HG02885 (cell line): ENCODE measurements at regions not wholly inside any gene's neighbourhood (a gene's known extent, or its start where the extent isn't known, plus 50 kb on each side); places are given as distances from the start of the nearest gene placed in this dataset.
A peak's percentile ranks its signal among the peaks of the same experiment; 100 is the strongest.
"Not testable (repeated sequence)": the region's sequence is repeated elsewhere in the genome, so short reads cannot be mapped to it uniquely, and the experiment has no call there.

Experiments
- ATAC-seq: cut with Tn5 transposase; IDR thresholded peaks from one replicate; pipeline ENCODE4 v1.9.1; 2021; ENCODE audit warnings: mild to moderate bottlenecking; ENCODE audit not compliant: unreplicated experiment, poor library complexity

DNA sequence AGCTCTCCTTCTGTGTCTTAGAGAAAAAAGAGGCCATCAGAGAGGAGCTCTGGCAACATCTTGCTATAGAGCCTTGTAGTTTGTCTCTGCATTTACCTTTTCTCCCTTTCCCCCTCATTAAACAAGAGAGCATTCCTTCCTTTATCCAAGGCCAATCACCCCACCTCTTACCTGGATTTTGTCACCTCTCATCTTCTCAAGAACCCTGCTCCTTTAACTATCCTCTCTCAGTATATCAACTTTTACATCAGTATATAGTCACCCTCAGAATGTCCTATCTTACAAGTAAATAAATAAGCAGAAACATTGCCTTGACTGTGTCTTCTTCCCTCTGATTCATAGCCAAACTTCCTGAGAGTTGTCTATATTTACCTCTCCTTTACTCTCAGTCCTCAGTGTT is 105.0 kb upstream of the SLC38A2 start:
- ATAC-seq = no peak

DNA sequence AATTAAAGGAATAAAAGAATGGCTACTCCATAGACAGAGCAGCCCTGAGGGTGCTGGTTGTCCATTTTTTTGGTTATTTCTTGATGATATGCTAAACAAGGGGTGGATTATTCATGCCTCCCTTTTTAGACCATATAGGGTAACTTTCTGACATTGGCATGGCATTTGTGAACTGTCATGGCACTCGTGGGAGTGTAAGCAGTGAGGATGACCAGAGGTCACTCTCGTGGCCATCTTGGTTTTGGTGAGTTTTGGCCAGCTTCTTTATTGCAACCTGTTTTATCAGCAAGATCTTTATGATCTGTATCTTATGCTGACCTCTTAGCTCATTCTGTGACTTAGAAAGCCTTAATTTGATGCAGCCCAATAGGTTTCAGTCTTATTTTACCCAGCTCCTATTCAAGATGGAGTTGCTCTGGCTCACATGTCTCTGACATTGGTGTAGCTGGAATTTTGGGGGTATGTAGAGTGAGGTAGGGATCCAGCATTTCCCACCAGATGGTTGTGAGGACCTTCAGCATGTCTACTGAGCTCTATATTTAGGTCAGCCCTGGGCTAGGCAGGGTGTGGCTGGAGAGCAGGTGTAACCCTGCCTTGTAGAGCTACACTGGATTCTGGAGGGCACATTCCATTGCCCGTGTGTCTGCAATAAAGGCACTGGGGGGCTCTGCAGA is 103.5 kb upstream of the SLC38A2 start:
- ATAC-seq = no peak

DNA sequence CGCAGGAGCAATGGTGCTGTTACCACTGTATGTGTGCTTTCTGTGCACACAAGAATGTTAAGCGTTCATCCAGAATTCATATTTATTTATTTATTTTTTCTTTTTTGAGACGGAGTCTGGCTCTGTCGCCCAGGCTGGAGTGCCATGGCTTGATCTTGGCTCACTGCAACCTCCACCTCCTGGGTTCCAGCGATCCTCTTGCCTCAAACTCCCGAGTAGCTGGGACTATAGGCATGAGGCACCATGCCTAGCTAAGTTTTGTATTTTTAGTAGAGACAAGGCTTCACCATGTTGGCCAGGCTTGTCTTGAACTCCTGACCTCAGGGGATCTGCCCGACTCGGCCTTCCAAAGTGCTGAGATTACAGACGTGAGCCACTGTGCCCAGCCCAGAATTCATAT is 101.8 kb upstream of the SLC38A2 start:
- ATAC-seq = not testable (repeated sequence)

DNA sequence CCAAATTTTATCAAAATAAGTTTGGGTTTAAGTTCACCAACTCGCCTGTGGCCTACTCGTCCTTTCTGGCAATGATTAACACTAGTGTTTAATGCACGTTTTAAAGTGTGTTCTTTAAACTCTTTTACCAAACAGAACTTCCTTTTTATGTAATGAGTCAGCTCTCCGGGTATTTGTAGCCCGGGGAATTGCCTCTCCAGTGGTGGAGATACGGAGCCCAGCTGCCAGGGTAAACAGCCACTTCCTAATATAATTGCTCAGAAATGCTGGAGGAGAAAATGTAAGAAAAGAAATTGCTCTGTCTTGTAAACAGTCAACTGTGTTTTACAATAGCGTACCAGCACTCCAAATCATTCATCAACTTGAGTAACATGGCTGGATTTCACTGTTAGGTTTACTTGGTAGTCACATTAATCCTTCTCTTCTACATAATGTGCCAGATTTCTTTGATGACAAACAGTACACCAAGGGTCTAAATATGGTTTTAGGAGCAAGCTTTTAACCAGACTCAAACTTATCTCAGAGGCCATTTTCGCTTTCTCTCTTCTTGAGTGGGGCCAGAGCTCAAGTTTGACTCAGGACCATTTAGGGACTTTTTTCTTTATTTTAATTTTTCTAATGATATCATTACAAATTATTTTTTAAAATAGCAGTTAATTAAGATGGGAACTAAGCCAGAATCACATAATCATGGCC is 101.2 kb upstream of the SLC38A2 start:
- ATAC-seq = peak; percentile 84

DNA sequence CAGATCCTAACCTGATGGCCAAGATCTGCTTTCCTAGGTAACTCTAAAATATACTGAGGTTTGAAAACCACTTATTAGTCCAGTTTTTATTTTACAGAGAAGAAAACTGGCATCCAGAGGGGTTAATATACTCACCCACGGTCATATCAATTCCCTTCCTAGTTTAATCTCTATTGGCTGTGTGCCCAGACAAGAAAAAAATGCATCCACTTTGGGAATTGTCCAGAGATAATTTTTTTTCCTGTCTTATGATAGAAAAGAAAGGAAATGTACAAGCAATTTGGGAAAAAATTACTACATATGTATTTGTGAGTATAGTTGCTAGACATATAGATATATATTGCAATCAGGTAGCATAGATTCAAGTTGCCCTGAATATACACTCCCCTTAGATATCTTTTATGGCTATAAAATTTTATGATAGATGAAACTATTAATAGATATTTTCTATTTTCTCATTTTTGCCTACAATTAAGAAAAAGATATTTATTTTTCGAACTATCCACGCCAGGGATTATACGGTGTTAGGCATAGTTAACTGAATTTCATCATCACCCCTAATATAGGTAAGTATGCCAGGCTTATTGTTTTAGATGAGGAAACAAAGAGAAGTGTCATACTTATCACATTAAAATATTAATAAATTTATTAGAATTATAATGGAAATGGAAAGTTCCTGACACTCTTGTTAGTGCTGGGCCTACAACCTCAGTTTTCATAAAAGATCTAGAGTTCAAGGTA is 100.5 kb upstream of the SLC38A2 start:
- peak; percentile 10 for ATAC-seq

DNA sequence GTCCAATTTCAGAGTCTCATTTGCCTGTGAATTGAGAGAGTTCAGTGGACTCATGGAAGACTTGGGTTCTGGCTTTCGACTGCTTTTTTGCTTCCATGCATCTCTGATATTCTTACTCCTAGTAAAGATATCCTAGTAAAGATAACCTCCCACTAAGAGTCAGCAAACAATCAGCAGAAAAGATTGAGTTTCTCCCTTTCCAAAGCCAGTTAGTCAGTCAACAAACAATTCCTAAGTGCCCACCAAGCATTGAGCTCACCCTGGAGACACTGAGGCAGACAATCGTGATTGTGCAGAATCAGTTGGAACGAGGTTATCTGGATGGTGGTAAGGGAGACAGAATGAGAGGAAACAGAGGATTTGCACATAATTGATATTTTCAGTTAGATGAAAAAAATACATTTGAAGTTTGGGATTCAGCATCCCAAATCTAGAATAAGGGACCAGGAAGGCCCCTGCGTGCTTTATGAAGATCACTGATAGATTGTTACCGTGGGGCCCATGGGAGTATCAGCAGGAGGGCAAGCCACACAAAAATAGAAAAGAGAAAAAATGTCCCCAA is 99.7 kb upstream of the SLC38A2 start:
- no peak for ATAC-seq

DNA sequence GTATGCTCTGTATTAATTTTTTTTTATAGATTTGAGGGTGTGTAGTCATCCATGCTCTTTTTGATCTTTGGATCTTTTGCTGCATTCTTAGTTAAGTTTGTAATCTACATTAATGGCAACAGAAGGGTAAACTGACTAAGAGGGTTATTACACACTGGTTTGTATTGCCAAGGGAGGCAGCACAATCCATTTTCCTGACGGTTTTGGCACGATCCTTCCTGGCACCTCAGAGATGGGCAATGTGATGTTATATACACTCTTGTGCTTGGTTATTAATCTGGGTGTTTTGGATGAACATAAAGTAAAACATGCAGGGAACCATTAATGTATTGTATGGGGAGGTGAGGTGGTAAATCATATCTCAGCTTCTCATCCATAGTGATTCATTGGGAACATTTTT is 98.8 kb upstream of the SLC38A2 start:
- no peak for ATAC-seq

DNA sequence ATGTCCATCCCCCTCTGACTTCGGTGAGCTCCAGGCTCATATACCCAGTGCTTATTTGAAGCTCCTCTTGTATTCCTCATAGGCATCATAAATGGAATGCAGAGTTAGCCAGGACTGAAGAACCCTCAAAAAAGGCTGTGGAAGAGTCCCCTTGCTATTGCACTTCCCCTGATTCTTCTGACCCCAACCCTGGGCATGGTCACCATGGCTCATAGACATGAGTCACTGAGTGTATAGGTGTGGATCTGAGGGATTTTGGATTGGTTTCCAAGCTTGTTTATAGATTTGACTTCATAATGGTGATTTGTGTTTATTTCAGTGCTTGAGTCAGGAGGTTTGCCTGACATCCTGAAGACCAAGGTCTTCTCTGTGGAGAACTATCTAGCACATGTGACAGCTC is 98.4 kb upstream of the SLC38A2 start:
- no peak for ATAC-seq

DNA sequence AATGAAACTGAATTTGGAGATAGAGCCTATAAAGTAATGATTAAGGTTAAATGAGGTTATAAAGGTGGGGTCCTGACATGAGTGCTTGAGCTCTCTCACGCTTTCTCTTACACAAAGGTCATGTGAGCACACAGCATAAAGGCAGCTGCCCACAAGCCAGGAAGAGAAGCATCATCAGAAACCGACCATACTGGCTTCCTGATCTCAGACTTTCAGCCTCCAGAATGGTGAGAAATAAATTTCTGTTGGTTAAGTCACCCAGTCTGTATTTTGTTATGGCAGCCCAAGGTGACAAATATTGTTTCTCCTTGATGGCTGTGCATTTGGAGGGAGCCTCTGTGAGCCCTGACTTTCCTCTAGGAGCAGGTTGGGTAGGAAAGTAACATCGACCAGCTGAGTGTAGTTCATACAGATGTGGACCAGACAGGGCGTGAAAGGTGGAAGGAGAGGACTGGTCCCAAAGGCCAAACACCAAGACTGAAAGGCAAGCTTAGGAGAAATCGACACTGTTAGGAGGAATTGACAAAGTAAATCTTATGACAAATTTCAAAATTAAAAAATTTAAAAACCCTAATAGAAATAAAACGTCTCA is 97.6 kb upstream of the SLC38A2 start:
- ATAC-seq = no peak

DNA sequence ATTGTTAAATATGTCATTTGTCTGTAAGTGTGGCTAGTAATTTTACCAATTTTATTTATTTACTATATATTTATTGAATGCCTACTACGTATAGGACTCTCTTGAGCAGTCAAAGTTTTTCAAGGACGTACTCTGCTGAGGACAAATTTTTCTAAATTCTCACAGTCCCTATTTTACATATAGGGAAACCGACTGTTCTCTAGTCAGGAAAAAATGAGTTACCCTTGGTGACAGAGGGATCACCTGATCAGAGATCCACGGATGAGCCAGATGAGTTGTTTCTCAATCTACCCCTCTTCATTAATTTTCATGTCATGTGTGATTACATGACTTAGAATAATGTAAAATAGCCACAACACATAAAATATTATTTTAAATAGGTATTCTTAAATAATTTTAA is 96.2 kb upstream of the SLC38A2 start:
- no peak for ATAC-seq

DNA sequence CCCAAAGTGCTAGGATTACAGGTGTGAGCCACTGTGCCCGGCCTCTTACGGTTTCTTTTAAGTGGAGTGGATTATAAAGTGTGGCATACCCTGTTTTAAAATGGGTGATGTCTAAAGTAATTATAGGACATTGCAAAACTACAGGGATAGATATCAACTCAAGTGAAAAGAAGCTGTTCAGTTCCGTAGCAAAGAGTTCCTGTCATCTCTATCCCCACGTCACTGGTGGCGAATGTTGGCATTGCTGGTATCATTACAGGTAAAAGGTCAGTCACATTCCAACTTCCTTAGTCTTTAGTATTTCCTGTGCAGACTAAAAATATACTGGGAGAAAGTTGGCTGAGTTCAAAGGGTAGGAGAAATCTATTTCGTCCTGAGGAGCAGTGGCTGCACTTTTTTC is 95.6 kb upstream of the SLC38A2 start:
- no peak for ATAC-seq

DNA sequence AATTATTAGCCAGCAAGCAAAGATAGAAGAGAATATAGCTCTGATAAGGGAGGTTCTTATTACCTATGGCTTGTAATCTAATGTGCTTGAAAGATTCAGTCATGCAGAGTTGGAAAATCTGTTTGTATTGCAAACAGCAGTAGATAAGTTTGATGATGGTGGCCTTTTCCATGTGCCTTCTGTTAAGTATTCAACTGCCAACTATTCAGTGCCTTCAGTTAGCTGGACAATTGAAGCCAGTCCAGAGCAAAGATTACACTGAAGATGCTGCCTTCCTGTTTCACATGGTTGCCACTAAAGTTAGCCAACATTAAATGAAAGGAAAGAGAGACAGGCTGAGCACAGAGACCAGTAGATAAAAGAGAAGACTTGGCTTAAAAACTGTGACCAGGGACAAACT is 92.7 kb upstream of the SLC38A2 start:
- ATAC-seq = no peak

DNA sequence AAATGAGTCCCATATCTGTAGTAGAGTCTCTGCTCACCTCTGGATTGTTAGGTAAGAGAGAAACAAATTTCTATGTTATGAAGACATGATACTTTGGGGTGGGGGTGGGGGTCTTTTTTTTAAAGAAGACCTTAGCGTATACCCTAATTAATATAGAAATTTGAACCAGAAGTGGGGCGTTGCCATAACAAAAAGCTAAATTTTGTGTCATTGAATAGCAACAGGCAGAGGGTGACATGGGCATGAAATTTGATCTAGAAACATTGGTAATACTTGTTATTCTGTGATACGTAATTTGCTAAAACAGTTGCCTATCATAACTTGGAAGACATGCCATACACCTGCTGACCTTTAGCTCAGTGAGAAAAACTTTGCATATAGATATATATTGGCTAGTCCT is 92.3 kb upstream of the SLC38A2 start:
- no peak for ATAC-seq

DNA sequence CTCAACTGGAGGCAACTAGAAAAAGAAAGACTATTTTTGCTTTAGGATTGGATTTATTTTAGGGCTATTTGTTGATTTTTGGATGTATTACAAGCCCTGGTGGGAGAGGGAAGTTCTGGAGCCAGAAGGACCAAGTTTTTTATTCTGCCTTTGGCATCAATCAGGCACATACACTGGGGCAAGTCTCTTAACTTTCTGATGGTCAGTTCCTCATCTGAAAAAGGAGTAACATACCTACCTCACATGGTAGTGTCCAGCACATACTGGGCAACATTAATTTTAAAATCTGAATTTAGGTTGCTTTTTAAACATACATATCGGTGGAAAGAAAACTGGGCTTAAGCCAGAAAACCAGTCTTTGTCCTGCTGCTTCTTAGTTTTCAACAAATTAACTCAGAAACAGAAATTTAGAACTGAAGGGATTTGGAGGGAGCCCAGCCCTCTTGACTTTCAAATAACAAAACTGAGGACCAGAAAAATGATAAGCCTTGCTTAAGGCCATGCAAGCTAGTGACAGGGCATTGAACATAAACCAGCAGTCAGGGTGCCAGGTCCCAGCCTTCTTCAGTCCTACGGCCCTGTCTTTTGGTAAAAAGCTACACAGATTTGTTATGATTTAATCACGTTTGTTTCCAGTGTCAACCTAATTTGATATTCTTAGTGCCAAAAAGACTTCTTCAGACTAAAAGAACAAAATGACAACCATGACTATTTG is 90.2 kb upstream of the SLC38A2 start:
- ATAC-seq = no peak

DNA sequence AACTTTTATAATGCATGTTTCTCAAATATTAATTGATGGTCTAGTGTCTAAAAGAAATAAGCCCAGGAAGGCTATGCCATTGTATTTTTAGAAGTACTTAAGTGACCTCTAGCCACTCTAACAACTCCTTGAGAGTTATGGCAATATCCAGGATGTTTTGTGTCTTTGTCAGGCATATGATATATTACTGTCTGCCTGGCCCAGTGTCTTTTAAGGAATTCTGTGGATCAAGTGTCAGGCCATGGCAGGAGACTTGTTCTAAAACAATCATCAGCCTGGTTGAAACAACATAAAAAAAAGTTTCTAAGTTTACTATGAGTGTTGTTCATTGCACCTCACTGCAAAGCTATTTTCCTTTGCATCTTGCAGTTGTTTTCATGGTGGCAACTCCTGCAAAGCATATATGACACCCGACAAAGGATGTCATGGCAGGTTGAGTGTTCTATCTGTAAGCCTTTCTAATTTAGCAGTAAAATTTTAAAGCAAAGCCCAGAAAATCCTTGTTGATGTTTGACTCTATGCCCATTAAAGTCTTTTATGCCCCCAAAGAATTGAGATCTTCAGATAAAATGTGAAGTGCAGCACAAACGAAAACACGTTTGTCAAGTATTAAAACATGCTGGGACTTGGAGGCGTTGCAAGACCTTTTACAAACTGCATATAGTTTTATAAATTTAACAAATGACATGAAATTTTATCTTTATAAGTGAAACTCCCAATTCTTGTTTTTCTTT is 89.5 kb upstream of the SLC38A2 start:
- no peak for ATAC-seq

DNA sequence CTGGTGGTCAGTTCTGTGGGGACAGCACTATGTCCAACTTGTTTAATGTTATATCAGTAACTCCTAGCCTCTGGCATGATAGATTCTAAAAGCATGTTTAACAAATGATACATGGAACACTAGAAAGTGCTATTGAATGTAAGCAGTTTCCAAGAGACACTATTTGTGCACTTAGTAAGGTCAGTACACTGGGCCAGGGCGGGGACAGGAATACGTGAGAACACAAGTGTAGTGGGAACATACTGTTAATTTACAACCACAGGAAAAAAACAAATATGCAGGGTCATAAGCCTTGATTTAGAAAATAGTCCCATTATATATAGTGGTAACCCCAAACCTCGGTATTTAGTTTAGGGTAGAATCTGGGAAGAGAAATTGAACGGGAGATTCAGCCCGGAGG is 88.9 kb upstream of the SLC38A2 start:
- no peak for ATAC-seq

DNA sequence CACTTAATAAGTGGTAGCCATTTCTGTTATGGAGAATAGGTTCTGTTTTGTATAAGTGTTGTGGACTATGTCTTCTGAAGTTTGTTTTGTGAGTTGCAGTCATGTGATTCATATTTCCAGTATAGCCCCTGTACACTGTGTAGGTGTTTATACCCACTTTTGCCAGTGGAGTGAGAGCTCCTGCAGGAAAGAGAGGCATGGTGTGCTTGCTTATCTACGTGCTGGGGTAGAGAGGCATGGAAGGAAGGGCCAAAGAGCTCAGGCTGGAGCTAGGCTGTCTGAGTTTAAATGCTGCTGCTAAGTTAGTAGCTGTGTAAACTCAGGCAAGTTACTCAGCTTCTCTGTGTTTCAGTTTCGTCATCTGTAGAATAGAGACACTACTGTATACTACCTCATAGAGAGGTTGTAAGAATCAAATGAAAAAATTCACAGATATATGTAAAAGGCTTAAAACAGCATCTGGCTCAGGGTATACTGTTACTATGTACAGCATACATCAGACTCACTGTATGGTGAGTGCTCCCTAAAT is 88.2 kb upstream of the SLC38A2 start:
- ATAC-seq = peak; percentile 70

DNA sequence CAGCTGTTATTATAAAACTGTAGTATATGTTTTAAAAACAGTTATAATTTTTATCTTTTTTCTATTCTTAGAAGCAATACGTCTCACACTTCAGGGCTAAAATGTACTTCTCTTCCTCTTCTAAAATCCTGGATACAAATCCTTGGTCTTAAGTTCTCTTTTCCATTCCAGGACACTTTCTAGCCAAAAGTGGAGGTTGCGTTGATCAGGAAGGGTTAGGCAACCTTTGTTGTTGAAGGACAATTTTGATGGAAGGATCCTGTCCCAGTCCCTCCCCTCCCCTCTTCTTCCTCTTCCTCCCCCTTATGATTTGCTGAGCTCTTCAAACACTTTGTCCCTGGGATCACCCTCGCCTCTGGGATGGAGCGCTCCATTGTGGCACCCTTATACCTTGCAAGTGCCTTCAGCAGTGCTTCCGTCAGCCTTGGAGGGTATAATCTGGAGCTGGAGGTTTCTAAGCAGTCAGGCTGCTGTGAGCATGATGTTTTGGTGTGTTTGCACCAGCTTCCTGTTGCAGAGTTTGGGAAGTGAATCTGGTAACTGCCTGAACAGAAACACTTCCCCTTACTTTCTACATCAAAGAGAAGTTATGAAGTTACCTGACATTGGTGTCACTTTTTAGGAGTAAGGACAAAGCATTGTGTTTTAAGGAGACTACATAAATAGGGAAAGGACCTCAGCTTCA is 87.4 kb upstream of the SLC38A2 start:
- peak; percentile 48 for ATAC-seq

DNA sequence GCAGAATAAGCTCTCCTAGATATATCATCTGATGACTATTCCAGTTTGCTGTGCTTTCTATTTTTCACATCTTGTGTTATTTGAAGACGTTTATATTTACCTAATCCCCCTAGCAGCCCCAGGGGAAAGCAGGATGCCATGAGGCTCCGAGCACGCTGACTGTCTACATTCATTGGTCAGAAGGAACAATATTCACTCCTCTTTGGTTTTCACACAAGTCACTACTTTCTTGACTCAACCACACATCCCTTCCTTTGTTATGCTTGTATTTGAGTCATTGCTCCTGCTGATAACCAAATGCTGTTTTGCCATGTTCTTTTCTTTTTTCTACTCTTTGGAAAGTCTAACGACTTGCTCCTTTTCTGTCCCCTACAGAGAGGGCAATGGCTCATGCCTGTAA is 86.5 kb upstream of the SLC38A2 start:
- ATAC-seq = no peak
